ENCODE measurements at regions not wholly inside any gene's neighbourhood (a gene's known extent, or its start where the extent isn't known, plus 50 kb on each side); places are given as distances from the start of the nearest gene placed in this dataset.
A peak's percentile ranks its signal among the peaks of the same experiment; 100 is the strongest.

DNA sequence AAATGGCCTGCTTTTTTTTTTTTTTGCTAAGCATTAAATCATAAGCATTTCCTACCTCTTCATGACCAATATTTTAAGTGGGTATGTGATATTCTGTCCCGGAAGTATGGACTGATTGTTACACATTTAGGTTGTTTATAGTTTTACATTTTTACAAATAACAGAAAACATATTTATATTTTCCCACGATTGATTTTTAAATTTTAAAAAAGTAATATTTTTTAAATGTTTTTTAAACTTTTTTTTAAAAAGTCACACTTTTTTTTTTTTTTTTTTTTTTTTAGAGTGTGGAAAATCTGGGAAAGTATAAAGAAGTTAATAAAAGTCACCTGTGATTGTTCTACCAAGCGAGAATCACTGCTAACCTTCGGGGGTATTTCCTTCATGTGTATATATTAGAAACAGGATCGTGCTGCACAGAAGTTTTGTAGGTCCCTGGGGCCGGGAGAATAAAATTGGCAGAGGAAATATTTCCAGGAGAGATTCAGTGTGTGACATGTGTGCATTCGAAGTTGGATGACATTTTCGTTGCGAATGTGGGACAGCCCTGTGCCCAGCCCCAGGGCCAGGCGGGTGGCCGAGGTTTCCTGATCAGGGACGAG, 173.1 kb downstream of the CDC5L start (continued):
- TF ChIP-seq IRF2 (CRISPR knock-in tag; IDR thresholded peaks at IDR 0.05; ENCODE audit: borderline replicate concordance, low read depth), result no peak
- TF ChIP-seq EMX1 (CRISPR knock-in tag; IDR thresholded peaks at IDR 0.05), result no peak
- TF ChIP-seq ZNF317 (CRISPR knock-in tag; IDR thresholded peaks at IDR 0.05; ENCODE audit: borderline replicate concordance, low read depth), result no peak
- TF ChIP-seq ESRRA (CRISPR knock-in tag; IDR thresholded peaks at IDR 0.05; ENCODE audit: borderline replicate concordance), result no peak
- no peak for TF ChIP-seq MYBL2 (CRISPR knock-in tag; IDR thresholded peaks at IDR 0.05)

DNA sequence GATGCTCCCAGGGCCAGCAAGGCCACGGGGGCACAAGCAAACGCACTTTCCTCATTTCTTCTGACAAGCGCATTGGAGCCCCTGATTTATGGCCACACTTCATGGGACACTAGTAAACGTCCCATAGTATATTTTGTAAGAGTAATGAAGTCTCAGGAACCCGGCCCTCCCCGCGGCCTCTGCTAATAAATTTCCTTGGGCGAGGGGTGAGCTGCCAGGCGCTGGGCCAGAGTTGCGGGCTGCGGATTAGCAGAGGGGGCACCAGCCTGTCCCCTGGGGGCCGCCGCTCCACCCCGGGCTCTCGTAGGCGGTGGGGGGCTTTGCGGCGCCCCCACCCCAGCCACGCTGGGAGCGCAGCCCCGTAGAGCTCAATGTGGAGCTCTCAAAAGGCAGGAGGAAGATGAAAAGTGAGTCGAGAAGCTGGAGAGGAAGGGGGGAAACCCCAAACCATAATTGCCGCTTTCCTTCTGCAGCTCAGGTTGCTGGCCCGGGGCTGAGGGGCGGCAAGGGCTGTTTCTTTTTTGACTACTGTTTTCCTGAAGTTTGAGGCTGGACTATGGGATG, 173.6 kb downstream of the CDC5L start:
- no peak overlapping the region for H3K27ac Mint-ChIP-seq
- no peak for DNase-seq (ENCODE audit: low spot score)
- POLR2A ChIA-PET, result no interaction called here
- ATAC-seq, result peak; percentile 9; the same call in 1 of the 2 replicates
- H3K9me3 Mint-ChIP-seq, result no peaks in the 10 kb centered on the region
- no peaks in the 10 kb centered on the region for H3K27me3 Mint-ChIP-seq (ENCODE audit: low read depth)
- CTCF ChIA-PET, result interaction anchor here (1.0 to 2.1 kb wide), 2 partner anchors 75 to 85 kb away, joined by 3 to 20 read pairs; no protein-coding TSS in a partner anchor
- no peak for TF ChIP-seq GABPB1 (CRISPR knock-in tag; IDR thresholded peaks at IDR 0.05)
- TF ChIP-seq SMAD3 (CRISPR knock-in tag; IDR thresholded peaks at IDR 0.05; ENCODE audit: borderline replicate concordance), result no peak
- TF ChIP-seq, protein P1, sequence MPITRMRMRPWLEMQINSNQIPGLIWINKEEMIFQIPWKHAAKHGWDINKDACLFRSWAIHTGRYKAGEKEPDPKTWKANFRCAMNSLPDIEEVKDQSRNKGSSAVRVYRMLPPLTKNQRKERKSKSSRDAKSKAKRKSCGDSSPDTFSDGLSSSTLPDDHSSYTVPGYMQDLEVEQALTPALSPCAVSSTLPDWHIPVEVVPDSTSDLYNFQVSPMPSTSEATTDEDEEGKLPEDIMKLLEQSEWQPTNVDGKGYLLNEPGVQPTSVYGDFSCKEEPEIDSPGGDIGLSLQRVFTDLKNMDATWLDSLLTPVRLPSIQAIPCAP (CRISPR knock-in tag; IDR thresholded peaks at IDR 0.05), result no peak
- TF ChIP-seq, protein P2, sequence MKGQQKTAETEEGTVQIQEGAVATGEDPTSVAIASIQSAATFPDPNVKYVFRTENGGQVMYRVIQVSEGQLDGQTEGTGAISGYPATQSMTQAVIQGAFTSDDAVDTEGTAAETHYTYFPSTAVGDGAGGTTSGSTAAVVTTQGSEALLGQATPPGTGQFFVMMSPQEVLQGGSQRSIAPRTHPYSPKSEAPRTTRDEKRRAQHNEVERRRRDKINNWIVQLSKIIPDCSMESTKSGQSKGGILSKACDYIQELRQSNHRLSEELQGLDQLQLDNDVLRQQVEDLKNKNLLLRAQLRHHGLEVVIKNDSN (CRISPR knock-in tag; IDR thresholded peaks at IDR 0.05), result no peak
- TF ChIP-seq, protein P3, sequence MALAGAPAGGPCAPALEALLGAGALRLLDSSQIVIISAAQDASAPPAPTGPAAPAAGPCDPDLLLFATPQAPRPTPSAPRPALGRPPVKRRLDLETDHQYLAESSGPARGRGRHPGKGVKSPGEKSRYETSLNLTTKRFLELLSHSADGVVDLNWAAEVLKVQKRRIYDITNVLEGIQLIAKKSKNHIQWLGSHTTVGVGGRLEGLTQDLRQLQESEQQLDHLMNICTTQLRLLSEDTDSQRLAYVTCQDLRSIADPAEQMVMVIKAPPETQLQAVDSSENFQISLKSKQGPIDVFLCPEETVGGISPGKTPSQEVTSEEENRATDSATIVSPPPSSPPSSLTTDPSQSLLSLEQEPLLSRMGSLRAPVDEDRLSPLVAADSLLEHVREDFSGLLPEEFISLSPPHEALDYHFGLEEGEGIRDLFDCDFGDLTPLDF (CRISPR knock-in tag; IDR thresholded peaks at IDR 0.05), result no peak
- TF ChIP-seq, protein P4, sequence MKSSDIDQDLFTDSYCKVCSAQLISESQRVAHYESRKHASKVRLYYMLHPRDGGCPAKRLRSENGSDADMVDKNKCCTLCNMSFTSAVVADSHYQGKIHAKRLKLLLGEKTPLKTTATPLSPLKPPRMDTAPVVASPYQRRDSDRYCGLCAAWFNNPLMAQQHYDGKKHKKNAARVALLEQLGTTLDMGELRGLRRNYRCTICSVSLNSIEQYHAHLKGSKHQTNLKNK (CRISPR knock-in tag; IDR thresholded peaks at IDR 0.05), result no peak
- TF ChIP-seq, protein P5, sequence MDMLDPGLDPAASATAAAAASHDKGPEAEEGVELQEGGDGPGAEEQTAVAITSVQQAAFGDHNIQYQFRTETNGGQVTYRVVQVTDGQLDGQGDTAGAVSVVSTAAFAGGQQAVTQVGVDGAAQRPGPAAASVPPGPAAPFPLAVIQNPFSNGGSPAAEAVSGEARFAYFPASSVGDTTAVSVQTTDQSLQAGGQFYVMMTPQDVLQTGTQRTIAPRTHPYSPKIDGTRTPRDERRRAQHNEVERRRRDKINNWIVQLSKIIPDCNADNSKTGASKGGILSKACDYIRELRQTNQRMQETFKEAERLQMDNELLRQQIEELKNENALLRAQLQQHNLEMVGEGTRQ (CRISPR knock-in tag; IDR thresholded peaks at IDR 0.05), result no peak
- TF ChIP-seq, protein P6, sequence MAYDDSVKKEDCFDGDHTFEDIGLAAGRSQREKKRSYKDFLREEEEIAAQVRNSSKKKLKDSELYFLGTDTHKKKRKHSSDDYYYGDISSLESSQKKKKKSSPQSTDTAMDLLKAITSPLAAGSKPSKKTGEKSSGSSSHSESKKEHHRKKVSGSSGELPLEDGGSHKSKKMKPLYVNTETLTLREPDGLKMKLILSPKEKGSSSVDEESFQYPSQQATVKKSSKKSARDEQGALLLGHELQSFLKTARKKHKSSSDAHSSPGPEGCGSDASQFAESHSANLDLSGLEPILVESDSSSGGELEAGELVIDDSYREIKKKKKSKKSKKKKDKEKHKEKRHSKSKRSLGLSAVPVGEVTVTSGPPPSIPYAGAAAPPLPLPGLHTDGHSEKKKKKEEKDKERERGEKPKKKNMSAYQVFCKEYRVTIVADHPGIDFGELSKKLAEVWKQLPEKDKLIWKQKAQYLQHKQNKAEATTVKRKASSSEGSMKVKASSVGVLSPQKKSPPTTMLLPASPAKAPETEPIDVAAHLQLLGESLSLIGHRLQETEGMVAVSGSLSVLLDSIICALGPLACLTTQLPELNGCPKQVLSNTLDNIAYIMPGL (CRISPR knock-in tag; IDR thresholded peaks at IDR 0.05), result no peak
- TF ChIP-seq ZNF317 (CRISPR knock-in tag; IDR thresholded peaks at IDR 0.05; ENCODE audit: borderline replicate concordance, low read depth), result no peak
- peaks cover 30% of the 10 kb centered on the region for H3K4me1 Mint-ChIP-seq
- H3K4me3 Mint-ChIP-seq, result no peak overlapping the region
- H3K36me3 Mint-ChIP-seq, result no peaks in the 10 kb centered on the region

DNA sequence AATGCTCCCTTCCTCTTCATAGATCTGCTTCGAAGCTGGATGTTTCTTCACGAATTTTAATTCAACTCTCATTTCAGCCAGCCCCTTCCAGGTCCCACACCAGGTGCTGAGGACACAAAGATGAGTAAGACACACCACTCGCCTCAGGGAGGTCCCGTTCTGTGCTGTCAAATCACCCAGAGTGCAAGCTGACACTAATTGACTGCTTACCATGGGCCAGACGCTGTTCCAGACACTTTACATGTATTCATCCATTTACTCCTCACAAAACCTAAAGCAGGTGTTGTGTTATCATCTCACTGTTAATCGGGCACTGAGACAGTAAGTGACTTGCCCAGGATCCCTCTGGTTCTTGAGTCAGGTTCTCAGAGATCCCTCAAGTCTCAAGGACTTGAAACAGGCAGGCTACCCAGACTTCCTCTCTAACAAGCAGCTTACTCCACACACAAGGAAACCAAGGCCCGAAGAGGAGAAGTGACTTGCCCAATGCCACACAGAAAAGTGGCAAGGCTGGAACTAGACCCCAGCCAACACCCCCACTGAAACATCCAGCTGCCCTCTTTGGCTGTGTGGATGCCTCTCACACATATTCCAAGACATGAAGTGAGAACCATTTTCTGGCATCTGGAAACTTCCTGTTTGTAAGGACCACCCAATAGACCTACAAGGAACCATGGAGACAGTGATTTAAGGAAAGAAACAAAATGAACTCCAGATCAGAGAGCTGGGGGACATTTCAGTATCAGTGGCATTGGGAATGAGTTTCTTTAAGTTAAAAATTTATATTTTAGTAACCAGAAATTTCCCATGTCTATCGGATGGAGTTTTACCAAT, 174.5 kb downstream of the CDC5L start:
- peaks cover 30% of the 10 kb centered on the region for H3K4me1 Mint-ChIP-seq
- ATAC-seq (no peak), DNase-seq (ENCODE audit: low spot score) (no peak)
- H3K4me3 Mint-ChIP-seq, result no peak overlapping the region
- H3K27ac Mint-ChIP-seq, result no peak overlapping the region
- POLR2A ChIA-PET, result no interaction called here
- H3K27me3 Mint-ChIP-seq (ENCODE audit: low read depth), result no peaks in the 10 kb centered on the region
- CTCF ChIA-PET, result interaction anchor here (1.0 to 2.1 kb wide), 2 partner anchors 76 to 86 kb away, joined by 3 to 20 read pairs; no protein-coding TSS in a partner anchor
- no peaks in the 10 kb centered on the region for H3K36me3 Mint-ChIP-seq
- no peaks in the 10 kb centered on the region for H3K9me3 Mint-ChIP-seq
- TF ChIP-seq, protein P4 (CRISPR knock-in tag; IDR thresholded peaks at IDR 0.05), result no peak
- TF ChIP-seq ZBTB21 (CRISPR knock-in tag; IDR thresholded peaks at IDR 0.05; ENCODE audit: borderline replicate concordance) (no peak), GTF2I (CRISPR knock-in tag; conservative IDR thresholded peaks at IDR 0.05) (no peak), MXD4 (CRISPR knock-in tag; IDR thresholded peaks at IDR 0.05; ENCODE audit: borderline replicate concordance) (no peak)
- TF ChIP-seq, protein P7, sequence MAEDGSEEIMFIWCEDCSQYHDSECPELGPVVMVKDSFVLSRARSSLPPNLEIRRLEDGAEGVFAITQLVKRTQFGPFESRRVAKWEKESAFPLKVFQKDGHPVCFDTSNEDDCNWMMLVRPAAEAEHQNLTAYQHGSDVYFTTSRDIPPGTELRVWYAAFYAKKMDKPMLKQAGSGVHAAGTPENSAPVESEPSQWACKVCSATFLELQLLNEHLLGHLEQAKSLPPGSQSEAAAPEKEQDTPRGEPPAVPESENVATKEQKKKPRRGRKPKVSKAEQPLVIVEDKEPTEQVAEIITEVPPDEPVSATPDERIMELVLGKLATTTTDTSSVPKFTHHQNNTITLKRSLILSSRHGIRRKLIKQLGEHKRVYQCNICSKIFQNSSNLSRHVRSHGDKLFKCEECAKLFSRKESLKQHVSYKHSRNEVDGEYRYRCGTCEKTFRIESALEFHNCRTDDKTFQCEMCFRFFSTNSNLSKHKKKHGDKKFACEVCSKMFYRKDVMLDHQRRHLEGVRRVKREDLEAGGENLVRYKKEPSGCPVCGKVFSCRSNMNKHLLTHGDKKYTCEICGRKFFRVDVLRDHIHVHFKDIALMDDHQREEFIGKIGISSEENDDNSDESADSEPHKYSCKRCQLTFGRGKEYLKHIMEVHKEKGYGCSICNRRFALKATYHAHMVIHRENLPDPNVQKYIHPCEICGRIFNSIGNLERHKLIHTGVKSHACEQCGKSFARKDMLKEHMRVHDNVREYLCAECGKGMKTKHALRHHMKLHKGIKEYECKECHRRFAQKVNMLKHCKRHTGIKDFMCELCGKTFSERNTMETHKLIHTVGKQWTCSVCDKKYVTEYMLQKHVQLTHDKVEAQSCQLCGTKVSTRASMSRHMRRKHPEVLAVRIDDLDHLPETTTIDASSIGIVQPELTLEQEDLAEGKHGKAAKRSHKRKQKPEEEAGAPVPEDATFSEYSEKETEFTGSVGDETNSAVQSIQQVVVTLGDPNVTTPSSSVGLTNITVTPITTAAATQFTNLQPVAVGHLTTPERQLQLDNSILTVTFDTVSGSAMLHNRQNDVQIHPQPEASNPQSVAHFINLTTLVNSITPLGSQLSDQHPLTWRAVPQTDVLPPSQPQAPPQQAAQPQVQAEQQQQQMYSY (CRISPR knock-in tag; IDR thresholded peaks at IDR 0.05), result no peak
- TF ChIP-seq, protein P8, sequence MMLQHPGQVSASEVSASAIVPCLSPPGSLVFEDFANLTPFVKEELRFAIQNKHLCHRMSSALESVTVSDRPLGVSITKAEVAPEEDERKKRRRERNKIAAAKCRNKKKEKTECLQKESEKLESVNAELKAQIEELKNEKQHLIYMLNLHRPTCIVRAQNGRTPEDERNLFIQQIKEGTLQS (CRISPR knock-in tag; conservative IDR thresholded peaks at IDR 0.05), result no peak
